Psoas muscle (tissue), 7 donors: ENCODE measurements at regions not wholly inside any gene's neighbourhood (a gene's known extent, or its start where the extent isn't known, plus 50 kb on each side); places are given as distances from the start of the nearest gene placed in this dataset.

Source experiments
- ATAC-seq, 4 donors: fragments of 200-7000 bp; cut with Tn5 transposase; one replicate each; pipeline ENCODE4 v1.9.1; 2020; ENCODE audit warnings: moderate library complexity in 3 of 4, mild to moderate bottlenecking in 2 of 4
- DNase-seq, 2 donors: peaks; one replicate each; pipeline ENCODE4 v3.0.0-alpha.2; 2020
- H3K27ac ChIP-seq: fragments of 200-600 bp; one replicate; pipeline ENCODE4 v1.8.0; 2022
- H3K27me3 ChIP-seq, 3 donors: fragments of 200-600 bp in 1 of 3; one replicate each; pipeline versions ENCODE4 v1.6.1 to v1.8.0; 2013 to 2022; ENCODE audit warnings: low read length in 2 of 3, mild to moderate bottlenecking in 2 of 3, moderate library complexity in 1 of 3; ENCODE audit not compliant: insufficient read depth in 3 of 3
- H3K36me3 ChIP-seq, 2 donors: fragments of 200-600 bp in 1 of 2; one replicate each; pipeline versions ENCODE4 v1.6.1 to v1.8.0; 2013 to 2022; ENCODE audit warnings: low read depth in 1 of 2, mild to moderate bottlenecking in 1 of 2, moderate library complexity in 1 of 2; ENCODE audit not compliant: insufficient read depth in 1 of 2
- H3K4me1 ChIP-seq: fragments of 200-600 bp; one replicate; pipeline ENCODE4 v1.8.0; 2022
- H3K4me3 ChIP-seq: fragments of 200-600 bp; one replicate; pipeline ENCODE4 v1.8.0; 2022; ENCODE audit warnings: mild to moderate bottlenecking
- H3K9me3 ChIP-seq: fragments of 200-600 bp; one replicate; pipeline ENCODE4 v1.8.0; 2022
- WGBS, 3 donors: extraction: QIAGEN DNeasy Blood & Tissue Kit; methylation state at CpG; one replicate each; pipeline versions ENCODE4 v1.1.6 to v1.1.7; 2013; 5-methylcytosine and 5-hydroxymethylcytosine counted together
- intact Hi-C, 2 donors: fragments of 100-400 bp; cut with DNase I; formaldehyde crosslinking; loops; one replicate each; pipeline versions ENCODE4 v1.11.0 to v1.14.2; 2022
- TF ChIP-seq, protein P1 (sequence below): fragments of 200-600 bp; IDR thresholded peaks from one replicate; pipeline ENCODE4 v1.8.0; 2022; ENCODE audit warnings: antibody characterized with exemption
- donor health status: healthy with polysubstance abuse.
- donor health status: DM: no; HTN: no; CAD: no; lungs with moderate emphysema.
- donor health status: Bipolar disorder and iron deficiency.
- donor health status: healthy.
- donor health status: DM: yes; HTN: yes; CAD: no.
- donor health status: DM: no; HTN: no; CAD: no.
- donor health status: DM: yes; HTN: yes; CAD: no.

DNA sequence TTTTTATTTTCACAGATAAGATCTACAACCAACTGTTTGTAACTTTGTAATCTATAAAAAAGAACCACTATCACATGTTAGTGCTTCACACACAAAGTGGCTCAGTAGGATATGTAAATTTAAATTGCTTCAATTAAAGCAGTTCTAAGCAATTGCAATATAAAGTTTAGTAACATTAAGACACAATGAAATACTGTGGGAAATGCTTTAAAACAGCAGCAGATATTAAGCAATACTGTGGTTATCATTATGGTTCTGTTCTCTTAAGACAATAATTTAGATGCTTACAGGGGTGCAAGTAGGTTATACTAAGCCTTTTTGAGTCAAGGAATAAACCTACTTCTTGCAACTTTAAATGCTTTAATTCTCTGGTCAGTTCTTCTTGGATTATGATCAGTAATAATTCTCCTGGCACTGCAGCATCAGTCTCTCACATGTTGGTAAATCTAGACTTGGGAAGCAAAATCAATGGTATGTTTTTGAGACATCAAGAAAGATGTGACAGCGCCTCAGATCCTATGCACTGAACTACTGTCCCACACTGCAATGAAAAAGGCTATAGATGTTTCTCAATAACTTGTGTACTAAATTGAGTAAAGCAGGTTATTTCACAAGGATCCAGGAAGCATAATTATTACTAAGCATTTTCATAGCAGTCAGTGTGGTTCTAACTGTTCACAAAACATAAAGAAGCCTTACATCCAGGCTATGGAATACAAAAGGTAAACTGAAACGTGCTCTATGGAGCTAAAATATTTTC is 338.7 kb upstream of the PDE4D start:
- TF ChIP-seq, protein P1, sequence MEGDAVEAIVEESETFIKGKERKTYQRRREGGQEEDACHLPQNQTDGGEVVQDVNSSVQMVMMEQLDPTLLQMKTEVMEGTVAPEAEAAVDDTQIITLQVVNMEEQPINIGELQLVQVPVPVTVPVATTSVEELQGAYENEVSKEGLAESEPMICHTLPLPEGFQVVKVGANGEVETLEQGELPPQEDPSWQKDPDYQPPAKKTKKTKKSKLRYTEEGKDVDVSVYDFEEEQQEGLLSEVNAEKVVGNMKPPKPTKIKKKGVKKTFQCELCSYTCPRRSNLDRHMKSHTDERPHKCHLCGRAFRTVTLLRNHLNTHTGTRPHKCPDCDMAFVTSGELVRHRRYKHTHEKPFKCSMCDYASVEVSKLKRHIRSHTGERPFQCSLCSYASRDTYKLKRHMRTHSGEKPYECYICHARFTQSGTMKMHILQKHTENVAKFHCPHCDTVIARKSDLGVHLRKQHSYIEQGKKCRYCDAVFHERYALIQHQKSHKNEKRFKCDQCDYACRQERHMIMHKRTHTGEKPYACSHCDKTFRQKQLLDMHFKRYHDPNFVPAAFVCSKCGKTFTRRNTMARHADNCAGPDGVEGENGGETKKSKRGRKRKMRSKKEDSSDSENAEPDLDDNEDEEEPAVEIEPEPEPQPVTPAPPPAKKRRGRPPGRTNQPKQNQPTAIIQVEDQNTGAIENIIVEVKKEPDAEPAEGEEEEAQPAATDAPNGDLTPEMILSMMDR, result no peak
- no peaks in the 10 kb centered on the region for H3K4me1 ChIP-seq
- H3K27me3 ChIP-seq, result no peaks in the 10 kb centered on the region
- no peak for ATAC-seq
- no peak for DNase-seq
- H3K27ac ChIP-seq, result no peak overlapping the region
- H3K9me3 ChIP-seq, result no peaks in the 10 kb centered on the region
- H3K36me3 ChIP-seq, result no peaks in the 10 kb centered on the region
- WGBS, 3 donors, result 73 to 77% (median 77%) methylated on average over 2 of the region's 2 CpGs
- intact Hi-C loops, result no loop called here
- no peak overlapping the region for H3K4me3 ChIP-seq

DNA sequence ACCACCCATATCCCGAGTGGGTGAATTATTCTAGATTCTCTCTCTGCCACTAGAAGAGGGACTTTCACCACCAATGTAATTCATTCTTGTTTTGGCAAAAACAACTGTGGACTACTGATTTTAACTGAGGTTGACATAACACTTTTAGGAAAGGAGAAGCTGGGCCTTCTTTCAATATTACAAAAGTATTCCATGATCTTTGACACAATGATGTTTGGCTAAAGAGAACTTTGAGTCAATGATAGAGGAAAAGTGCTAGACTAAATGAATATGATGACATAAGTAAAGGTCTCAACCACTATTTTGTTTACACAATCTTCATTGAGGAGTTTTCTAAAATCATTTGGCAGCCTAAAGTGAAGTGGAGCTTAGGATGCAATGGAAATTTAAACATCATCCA is 336.9 kb upstream of the PDE4D start:
- ATAC-seq (no peak), DNase-seq (no peak)
- 68 to 83% (median 81%) methylated on average over 1 of the region's 1 CpG for WGBS, 3 donors

DNA sequence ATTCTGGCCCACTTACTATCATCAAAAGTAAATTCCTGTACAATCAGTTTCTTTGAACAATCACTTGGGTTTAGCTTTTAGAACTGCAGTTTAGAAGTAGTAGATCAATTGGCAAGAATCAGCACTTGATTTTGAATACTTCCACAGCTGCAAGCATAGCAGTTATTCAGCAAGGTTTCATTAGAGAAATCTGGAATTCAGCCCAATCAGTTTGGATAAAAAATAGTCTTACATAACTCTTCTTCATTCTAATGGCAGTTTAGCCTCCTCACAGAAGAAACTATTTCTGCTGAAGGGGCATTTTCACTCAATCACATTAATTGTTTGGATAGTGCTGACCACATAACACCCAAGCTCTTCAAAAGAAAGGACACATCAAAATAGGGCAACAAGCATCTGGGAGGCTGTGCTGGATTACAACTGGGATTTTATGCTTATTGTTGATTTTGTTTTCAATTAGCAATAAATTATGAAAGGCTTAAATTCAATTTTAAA is 336.2 kb upstream of the PDE4D start:
- DNase-seq (no peak), ATAC-seq (no peak)
- intact Hi-C loops, result no loop called here
- H3K4me3 ChIP-seq, result no peak overlapping the region
- no peaks in the 10 kb centered on the region for H3K4me1 ChIP-seq
- H3K36me3 ChIP-seq, result no peaks in the 10 kb centered on the region
- TF ChIP-seq, protein P1, result no peak
- H3K9me3 ChIP-seq, result no peaks in the 10 kb centered on the region
- no peaks in the 10 kb centered on the region for H3K27me3 ChIP-seq
- H3K27ac ChIP-seq, result no peak overlapping the region

More for the DNA sequence above, 336.9 kb upstream of the PDE4D start:
- TF ChIP-seq, protein P1, result no peak
- no peak overlapping the region for H3K4me3 ChIP-seq
- H3K27ac ChIP-seq, result no peak overlapping the region
- intact Hi-C loops, result no loop called here
- no peaks in the 10 kb centered on the region for H3K9me3 ChIP-seq
- H3K27me3 ChIP-seq, result no peaks in the 10 kb centered on the region
- H3K36me3 ChIP-seq, result no peaks in the 10 kb centered on the region
- H3K4me1 ChIP-seq, result no peaks in the 10 kb centered on the region

GRCh38 chr5:60228676-60229075 is 335.1 kb upstream of the PDE4D start:
- Histone ChIP-seq H3K4me1 (no peaks in the 10 kb centered on the region), H3K27me3 (no peaks in the 10 kb centered on the region), H3K9me3 (no peaks in the 10 kb centered on the region), H3K36me3 (no peaks in the 10 kb centered on the region), H3K27ac (no peak overlapping the region), H3K4me3 (no peak overlapping the region)
- ATAC-seq, result no peak
- TF ChIP-seq, protein P1, result no peak
- intact Hi-C loops, result no loop called here
- 48 to 60% (median 57%) methylated on average over 3 of the region's 3 CpGs for WGBS, 3 donors
- DNase-seq, result no peak

GRCh38 chr5:60226128-60226527 is 332.6 kb upstream of the PDE4D start:
- Histone ChIP-seq H3K4me1 (no peaks in the 10 kb centered on the region), H3K4me3 (no peak overlapping the region), H3K9me3 (no peaks in the 10 kb centered on the region), H3K36me3 (no peaks in the 10 kb centered on the region), H3K27me3 (no peaks in the 10 kb centered on the region), H3K27ac (no peak overlapping the region)
- DNase-seq (no peak), ATAC-seq (no peak)
- intact Hi-C loops, result no loop called here
- TF ChIP-seq, protein P1, result no peak
